HG02885 (cell line): ENCODE measurements at regions not wholly inside any gene's neighbourhood (a gene's known extent, or its start where the extent isn't known, plus 50 kb on each side); places are given as distances from the start of the nearest gene placed in this dataset.

Experiments used
- ATAC-seq: cut with Tn5 transposase; IDR thresholded peaks from one replicate; pipeline ENCODE4 v1.9.1; 2021; ENCODE audit warnings: mild to moderate bottlenecking; ENCODE audit not compliant: unreplicated experiment, poor library complexity

GRCh38 chr7:94054130-94054529 lies 50.0 kb upstream of the BET1 start:
- no peak for ATAC-seq

DNA sequence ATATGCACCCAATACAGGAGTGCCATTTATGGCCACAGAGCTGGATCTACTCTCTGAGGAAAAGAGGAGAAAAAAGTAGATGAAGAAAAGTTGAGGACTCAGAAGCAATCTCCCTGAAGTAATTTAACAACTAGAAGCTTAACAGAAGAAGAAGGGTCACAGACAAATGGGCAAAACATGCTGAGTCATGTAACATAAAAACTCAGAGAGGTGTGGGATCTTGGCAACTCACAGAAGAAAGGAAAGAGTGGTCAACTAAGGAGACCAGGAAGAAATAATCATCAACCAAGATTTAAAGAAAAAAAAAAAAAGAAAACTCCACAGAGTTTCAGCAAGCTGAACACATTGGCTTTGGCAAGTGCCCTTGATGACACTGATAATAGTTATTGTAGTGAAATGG lies 51.8 kb upstream of the BET1 start:
- no peak for ATAC-seq

DNA sequence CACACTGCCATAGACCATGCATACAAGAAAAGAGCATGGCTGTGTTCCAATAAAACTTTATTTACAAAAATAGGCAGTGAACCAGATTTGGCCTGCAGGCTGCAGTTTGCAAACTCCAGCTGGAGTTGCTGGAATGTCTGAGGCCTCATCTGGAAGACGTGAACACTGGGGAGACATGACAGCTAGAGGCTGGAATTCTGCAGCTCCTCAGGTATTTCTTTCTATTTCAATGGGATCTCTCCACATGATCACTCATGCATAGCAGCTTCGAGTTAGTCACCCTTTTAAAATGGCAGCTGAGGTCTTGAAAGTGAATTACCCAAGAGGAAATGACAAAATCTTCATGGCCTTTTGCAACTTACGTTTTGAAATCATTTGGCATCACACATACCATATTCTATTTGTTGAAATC lies 52.6 kb upstream of the BET1 start:
- no peak for ATAC-seq

GRCh38 chr7:94057955-94058354 lies 53.8 kb upstream of the BET1 start:
- no peak for ATAC-seq

DNA sequence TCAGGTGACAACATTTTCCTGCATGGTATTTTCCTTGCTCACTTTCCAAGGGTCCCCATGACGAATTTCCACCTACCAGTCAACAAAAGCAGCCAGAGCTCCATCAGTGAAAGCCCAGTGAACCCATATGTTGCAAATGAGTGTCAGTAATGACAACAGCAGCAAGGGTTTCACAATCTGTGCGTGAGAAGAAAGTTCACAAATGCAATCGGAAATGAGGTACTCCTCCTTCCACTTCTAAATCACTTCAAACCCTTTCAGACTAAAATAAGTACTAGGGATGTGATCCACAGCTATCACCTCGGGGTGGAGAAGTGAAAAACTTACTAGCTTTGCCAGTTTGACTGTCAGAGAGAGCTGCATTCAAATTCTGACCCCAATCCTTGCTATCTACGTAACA lies 55.6 kb upstream of the BET1 start:
- ATAC-seq = peak; percentile 87

GRCh38 chr7:94060752-94061151 lies 56.6 kb upstream of the BET1 start:
- peak; percentile 62 for ATAC-seq

DNA sequence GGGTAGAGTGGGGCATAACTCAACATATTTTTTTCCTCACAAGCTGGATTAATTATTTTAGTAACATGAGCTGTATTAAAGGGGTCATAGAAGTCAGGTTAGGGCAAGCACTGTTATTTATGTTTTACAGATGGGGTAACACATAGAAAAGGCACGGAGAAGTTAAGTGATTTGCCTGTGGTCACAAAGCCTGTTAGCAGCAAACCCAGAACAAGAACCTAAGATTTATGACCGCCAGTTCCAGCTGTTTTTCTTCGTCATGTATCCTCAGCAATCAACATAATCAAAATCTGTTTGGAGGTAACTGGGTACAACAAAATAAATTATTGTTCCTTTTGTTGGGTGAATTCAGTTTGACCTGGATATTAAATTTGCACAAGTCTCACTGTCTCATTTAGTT lies 57.2 kb upstream of the BET1 start:
- ATAC-seq = no peak

DNA sequence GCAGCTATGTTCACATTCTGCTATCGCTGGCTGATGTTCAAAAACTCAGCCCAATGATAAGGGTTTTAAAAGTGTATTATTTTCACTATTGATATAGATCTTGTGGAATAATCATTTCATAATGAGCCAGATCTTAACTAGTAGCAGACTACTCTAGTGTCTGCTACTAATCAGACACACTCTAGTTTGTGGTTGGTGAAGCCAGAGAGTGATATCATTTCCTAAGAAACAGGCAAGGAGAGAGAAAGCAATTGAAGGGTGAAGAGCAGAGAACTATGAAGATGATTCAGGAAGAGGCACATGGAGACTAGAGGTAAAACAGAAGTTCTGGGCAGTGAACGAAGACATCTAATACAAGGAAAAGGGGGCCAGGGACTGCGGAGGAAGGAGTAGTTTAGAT lies 58.2 kb upstream of the BET1 start:
- no peak for ATAC-seq

DNA sequence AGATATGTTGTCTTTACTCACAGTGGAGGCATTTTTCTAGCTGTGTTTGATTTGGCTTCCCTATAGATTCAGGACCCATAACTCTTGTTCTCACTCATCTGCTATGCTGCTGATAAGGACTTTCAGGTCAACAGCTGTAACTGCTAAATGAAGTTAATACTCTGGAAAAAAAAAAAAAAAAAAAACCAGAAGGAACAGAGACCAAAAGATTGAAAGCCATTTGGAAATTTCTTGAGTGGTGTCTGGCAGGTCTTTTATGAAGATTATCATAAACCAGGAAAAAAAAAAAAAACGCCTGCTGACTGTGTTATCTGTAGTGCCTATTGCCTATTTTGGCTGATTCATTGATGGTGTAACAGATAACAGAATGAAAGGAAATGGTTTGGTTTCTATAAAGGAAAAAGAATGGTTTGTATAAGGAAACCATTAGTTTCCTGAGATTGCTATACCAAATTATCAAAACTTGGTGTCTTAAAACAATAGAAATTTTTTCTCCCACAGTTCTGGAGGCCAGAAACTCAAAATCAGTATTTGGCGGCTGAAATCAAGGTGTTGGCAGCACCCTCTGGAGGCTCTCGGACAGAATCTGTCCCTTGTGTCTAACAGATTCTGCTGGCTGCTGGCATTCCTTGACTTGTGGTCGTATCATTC lies 60.5 kb upstream of the BET1 start:
- ATAC-seq = no peak

- ATAC-seq = no peak
These were observed 62.9 kb upstream of the BET1 start for GRCh38 chr7:94067047-94067446.

- no peak for ATAC-seq
These were observed 63.4 kb upstream of the BET1 start for GRCh38 chr7:94067506-94067905.

GRCh38 chr7:94069162-94069739 lies 65.1 kb upstream of the BET1 start:
- ATAC-seq = peak; percentile 73

DNA sequence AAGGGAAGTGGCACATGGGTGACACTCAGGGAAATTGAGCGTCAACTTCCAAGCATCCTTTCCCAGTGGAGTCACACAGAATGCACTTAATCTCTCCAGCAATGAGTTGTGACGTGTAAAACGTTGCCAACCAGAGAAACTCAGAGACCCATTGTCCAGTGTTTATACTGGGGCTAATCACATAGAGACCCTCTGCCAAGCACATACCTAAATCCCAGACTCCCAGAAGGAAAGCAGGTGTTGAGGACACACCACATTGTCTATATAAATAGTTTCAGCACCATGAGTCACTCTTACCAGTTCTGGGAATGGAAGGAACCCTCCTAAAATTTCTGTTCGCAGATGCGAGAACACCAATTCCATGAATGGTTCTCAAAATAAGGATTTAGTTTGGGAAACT lies 76.4 kb upstream of the BET1 start:
- no peak for ATAC-seq

GRCh38 chr7:94082126-94082525 lies 78.0 kb upstream of the BET1 start:
- ATAC-seq = no peak

DNA sequence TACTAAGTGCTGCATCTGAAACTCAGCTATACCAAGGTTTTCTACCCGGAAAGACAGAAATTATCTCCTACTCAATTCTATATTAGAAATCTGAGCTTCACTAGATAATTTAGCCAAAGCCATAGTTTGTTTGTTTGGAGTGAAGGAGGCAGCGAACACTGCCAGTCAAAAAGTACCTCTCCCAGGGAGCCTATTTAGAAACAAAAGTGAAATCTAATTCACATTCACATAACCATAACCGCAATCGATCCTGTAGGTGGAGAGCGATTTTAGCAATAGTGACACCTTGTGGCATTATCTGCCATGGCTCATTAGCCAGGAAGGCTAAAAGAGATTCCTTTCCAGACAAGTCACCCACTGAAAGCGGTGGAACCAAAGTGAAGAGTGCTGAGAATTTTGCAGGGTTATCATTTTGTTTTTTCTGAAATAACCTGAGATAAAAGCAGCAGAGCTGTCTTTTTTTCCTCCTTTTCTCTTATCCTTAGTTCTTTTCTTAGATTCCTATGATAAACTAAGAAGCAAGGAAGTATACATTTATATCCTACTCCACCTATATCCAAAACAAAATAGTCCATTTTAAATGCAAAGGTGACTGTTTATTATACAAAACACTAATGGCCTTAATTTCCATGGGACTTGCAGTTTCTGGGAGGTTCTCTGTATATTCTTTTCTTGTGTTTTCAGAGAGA lies 83.7 kb upstream of the BET1 start:
- ATAC-seq = peak; percentile 98

- no peak for ATAC-seq
These were observed 84.4 kb upstream of the BET1 start for GRCh38 chr7:94088560-94088959.

DNA sequence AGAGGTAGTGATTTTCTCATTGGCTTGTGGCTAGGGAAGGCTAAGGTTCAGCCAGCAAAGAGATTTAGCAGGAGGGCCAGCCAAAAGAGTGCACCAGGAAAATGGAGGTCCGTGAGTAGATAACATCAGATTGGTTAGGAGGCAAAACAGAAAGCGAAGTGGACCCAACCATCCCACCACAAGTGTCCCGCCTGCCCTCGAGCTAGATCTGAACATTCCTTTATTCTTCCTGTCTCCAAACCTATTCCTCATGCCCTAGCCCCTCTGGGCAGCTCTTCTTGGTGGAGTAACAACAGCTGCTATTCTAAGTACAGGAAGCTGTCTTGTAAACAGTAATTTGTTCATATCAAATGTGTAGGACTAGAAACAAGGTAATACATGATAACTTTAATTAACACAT lies 85.7 kb upstream of the BET1 start:
- no peak for ATAC-seq

DNA sequence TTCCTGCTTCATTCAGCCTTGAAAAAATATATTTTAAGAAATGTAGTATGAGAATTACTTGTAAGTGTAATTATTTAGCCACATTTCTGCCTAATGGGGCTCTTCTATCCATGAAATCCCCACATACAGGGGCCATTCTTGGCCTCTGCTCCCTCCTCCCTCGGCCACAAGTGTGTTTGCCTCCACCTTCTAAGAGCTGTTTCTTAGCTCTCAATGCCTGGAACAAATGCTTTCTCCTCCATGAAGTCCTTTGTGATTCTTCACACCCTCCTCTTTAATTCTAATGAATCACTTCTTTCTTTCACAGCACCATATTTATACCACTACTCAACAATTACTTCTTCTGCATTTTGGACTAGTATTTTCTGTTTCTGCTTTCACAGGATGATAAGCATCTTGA lies 88.8 kb upstream of the BET1 start:
- no peak for ATAC-seq

DNA sequence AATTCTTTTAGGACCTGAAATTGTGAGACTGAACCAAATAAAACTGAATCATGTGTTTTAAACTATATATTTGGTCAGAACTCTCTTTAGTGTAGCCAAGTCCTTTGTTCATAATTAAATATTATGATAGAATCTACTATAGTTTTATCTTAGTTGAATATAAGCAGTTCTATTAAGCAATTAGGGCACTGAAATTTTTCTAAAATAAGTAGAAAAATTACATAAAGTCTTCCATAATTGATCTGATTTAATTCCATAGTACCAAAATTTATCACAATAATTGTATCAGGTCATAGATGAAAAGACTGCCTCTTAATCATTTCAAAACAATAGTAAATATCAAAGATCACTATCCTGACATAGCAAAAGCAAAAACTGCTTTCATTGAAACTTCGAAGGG lies 90.1 kb upstream of the BET1 start:
- ATAC-seq = no peak

- ATAC-seq = no peak
These were observed 91.3 kb upstream of the BET1 start for GRCh38 chr7:94095316-94096009.

GRCh38 chr7:94099679-94100078 lies 95.5 kb upstream of the BET1 start:
- ATAC-seq = no peak
